ENCODE measurements at regions not wholly inside any gene's neighbourhood (a gene's known extent, or its start where the extent isn't known, plus 50 kb on each side); places are given as distances from the start of the nearest gene placed in this dataset.

GRCh38 chr6:119661078-119661477 lies 311.5 kb upstream of the MAN1A1 start (continued):
- TF ChIP-seq MAFK (IDR thresholded peaks at IDR 0.05; ENCODE audit: low read depth, low read length) = peak; percentile 88; the same call in 1 of the 2 replicates

DNA sequence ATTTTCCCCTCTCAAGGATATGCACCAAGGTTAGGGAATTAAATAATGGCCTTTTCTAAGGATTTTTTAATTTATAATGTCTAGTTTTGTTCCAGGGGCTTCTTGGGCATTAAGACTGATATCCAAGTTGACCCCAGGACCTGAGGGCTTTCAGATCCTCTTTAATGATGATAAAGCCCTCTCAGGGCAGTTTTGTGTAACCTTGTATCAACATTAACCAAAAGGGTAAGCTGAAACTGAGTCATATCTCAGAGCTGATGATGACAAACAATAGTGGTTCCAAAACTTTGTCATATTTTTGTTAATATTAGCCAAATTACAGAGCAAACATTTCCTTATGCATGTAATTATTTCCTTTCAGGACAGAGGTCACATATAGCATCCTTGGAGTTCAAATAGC lies 309.4 kb upstream of the MAN1A1 start:
- H3K23ac ChIP-seq (ENCODE audit: insufficient read length) = no peak overlapping the region
- no peaks in the 10 kb centered on the region for H3K79me2 ChIP-seq (ENCODE audit: control insufficient read depth in 1 of 2, insufficient read depth in 2 of 2, low read length in 2 of 2)
- H3K9ac ChIP-seq (replicated peaks in 1 of 4; ENCODE audit: extremely low read depth in 1 of 4, low read depth in 3 of 4, low read length in 3 of 4) = no peak overlapping the region
- no peak overlapping the region for H3K4me2 ChIP-seq (ENCODE audit: insufficient read depth in 1 of 2, low read depth in 2 of 2, low read length in 2 of 2)
- H3K56ac ChIP-seq (replicated peaks; ENCODE audit: insufficient read length, low read depth, low read length) = no peak overlapping the region
- no peaks in the 10 kb centered on the region for H3K36me3 ChIP-seq (ENCODE audit: control insufficient read depth in 2 of 4, insufficient read depth in 4 of 4, low read length in 3 of 4)
- H2AFZ ChIP-seq (ENCODE audit: low read length) = no peak overlapping the region
- no peaks in the 10 kb centered on the region for H3K79me1 ChIP-seq (ENCODE audit: low read depth, low read length)
- no peaks in the 10 kb centered on the region for H3K4me1 ChIP-seq (replicated peaks in 1 of 4; ENCODE audit: control insufficient read depth in 3 of 4, insufficient read depth in 4 of 4, low read length in 3 of 4)
- no peak overlapping the region for H2BK12ac ChIP-seq (ENCODE audit: low read depth, low read length)
- H3K14ac ChIP-seq (ENCODE audit: insufficient read length) = no peak overlapping the region
- POLR2A ChIA-PET (ENCODE audit: partially characterized antibody) = interaction anchor here (1.0 kb wide), 1 partner anchor 9 kb away, joined by 4 read pairs; no protein-coding TSS in a partner anchor
- no peak overlapping the region for H2AK5ac ChIP-seq (ENCODE audit: low read depth, low read length)
- H4K20me1 ChIP-seq (replicated peaks in 1 of 2; ENCODE audit: control insufficient read depth in 1 of 2, insufficient read depth in 2 of 2, low read length in 2 of 2) = no peaks in the 10 kb centered on the region
- DNase-seq (ENCODE audit: low read depth in 1 of 2, low spot score in 2 of 2) = no peak
- no peak overlapping the region for H2BK15ac ChIP-seq (ENCODE audit: low read length)
- H3K4me3 ChIP-seq (ENCODE audit: extremely low read depth in 1 of 4, insufficient read depth in 2 of 4, low read depth in 3 of 4, low read length in 4 of 4) = no peak overlapping the region
- FAIRE-seq = no peak
- no peak overlapping the region for H2BK5ac ChIP-seq (ENCODE audit: low read depth, low read length)
- no peak overlapping the region for H3K4ac ChIP-seq (replicated peaks; ENCODE audit: insufficient read length, low read depth, low read length)
- CTCF ChIA-PET (ENCODE audit: partially characterized antibody) = interaction anchor here (0.7 to 1.3 kb wide), 2 partner anchors 16 to 18 kb away, joined by 3 read pairs; no protein-coding TSS in a partner anchor
- no peaks in the 10 kb centered on the region for H3K9me3 ChIP-seq (ENCODE audit: insufficient read depth in 2 of 2, low read depth in 1 of 2, low read length in 1 of 2)
- no peak overlapping the region for H4K91ac ChIP-seq (replicated peaks; ENCODE audit: insufficient read length, low read length)
- H3K27ac ChIP-seq (ENCODE audit: low read depth, low read length) = no peak overlapping the region
- no peak overlapping the region for H4K8ac ChIP-seq (ENCODE audit: extremely low read depth, insufficient read depth, low read length)
- no peak overlapping the region for H4K5ac ChIP-seq (ENCODE audit: insufficient read length, low read depth, low read length)
- H2BK120ac ChIP-seq (replicated peaks; ENCODE audit: low read depth, low read length) = no peak overlapping the region
- no peaks in the 10 kb centered on the region for H3K27me3 ChIP-seq (replicated peaks in 1 of 4; ENCODE audit: control insufficient read depth in 3 of 4, extremely low read depth in 1 of 4, insufficient read depth in 3 of 4, low read length in 3 of 4)
- H3K23me2 ChIP-seq (ENCODE audit: low read depth, low read length) = no peaks in the 10 kb centered on the region
- H3K18ac ChIP-seq (ENCODE audit: extremely low read depth, low read length) = no peak overlapping the region
- no peak overlapping the region for H2BK20ac ChIP-seq (ENCODE audit: low read length)
- TF ChIP-seq SP1 (IDR thresholded peaks at IDR 0.05; ENCODE audit: low read depth, low read length) = no peak
- no peak for TF ChIP-seq BACH1 (IDR thresholded peaks at IDR 0.05; ENCODE audit: low read length)
- TF ChIP-seq CTCF (IDR thresholded peaks at IDR 0.05; ENCODE audit: control extremely low read depth in 1 of 3, insufficient read depth in 1 of 3, low read depth in 1 of 3, low read length in 3 of 3) = no peak
- TF ChIP-seq TAF1 (IDR thresholded peaks at IDR 0.05; ENCODE audit: low read depth, low read length) = no peak
- TF ChIP-seq RBBP5 (IDR thresholded peaks at IDR 0.05; ENCODE audit: borderline replicate concordance, low read depth, low read length) = no peak
- TF ChIP-seq ATF2 (IDR thresholded peaks at IDR 0.05; ENCODE audit: low read length) = no peak
- TF ChIP-seq GTF2F1 (IDR thresholded peaks at IDR 0.05; ENCODE audit: borderline replicate concordance, low read depth, low read length) = no peak
- TF ChIP-seq SP4 (IDR thresholded peaks at IDR 0.05; ENCODE audit: low read length) = no peak
- no peak for TF ChIP-seq GABPA (IDR thresholded peaks at IDR 0.05; ENCODE audit: borderline replicate concordance, insufficient read depth, low read length)
